Fibroblast of mammary gland (primary cell): ENCODE measurements at regions not wholly inside any gene's neighbourhood (a gene's known extent, or its start where the extent isn't known, plus 50 kb on each side); places are given as distances from the start of the nearest gene placed in this dataset.
A peak's percentile ranks its signal among the peaks of the same experiment; 100 is the strongest.
"Not testable (repeated sequence)": the region's sequence is repeated elsewhere in the genome, so short reads cannot be mapped to it uniquely, and the experiment has no call there.

ENCODE experiments used
- DNase-seq: peaks from one replicate; pipeline ENCODE4 v3.0.0-alpha.2; 2010; ENCODE audit warnings: low read depth
- H3K4me3 ChIP-seq: 2 replicates; pipeline ENCODE4 v1.5.1; 2011; ENCODE audit warnings: low read depth, mild to moderate bottlenecking, low read length, moderate library complexity; ENCODE audit not compliant: control insufficient read depth
- TF ChIP-seq, protein P1 (sequence below): conservative IDR thresholded peaks from 2 replicates; pipeline ENCODE4 v1.5.1; 2011; ENCODE audit warnings: low read depth, low read length, inconsistent platforms; ENCODE audit not compliant: control insufficient read depth, insufficient read depth

DNA sequence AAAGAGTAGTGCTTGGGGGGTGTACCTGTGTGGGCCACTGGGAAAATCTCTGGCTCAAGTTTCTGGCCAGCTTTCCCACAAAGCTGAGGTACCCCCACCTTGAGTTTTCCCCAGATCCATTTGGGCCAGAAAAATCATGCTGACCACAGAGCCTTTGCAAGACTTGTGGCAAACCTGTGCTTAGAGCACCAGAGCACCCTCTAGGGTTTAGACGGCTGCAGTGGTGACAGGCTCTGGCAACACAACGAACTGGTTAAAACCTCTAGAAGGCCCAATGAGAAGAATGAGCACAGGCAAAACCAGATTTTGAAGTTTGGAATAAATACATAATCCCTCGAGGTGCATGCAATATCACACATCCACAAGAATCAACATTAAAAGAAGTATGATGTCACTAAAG is 290.7 kb upstream of the FOLH1 start:
- no peak for DNase-seq
- TF ChIP-seq, protein P1, sequence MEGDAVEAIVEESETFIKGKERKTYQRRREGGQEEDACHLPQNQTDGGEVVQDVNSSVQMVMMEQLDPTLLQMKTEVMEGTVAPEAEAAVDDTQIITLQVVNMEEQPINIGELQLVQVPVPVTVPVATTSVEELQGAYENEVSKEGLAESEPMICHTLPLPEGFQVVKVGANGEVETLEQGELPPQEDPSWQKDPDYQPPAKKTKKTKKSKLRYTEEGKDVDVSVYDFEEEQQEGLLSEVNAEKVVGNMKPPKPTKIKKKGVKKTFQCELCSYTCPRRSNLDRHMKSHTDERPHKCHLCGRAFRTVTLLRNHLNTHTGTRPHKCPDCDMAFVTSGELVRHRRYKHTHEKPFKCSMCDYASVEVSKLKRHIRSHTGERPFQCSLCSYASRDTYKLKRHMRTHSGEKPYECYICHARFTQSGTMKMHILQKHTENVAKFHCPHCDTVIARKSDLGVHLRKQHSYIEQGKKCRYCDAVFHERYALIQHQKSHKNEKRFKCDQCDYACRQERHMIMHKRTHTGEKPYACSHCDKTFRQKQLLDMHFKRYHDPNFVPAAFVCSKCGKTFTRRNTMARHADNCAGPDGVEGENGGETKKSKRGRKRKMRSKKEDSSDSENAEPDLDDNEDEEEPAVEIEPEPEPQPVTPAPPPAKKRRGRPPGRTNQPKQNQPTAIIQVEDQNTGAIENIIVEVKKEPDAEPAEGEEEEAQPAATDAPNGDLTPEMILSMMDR, result no peak
- H3K4me3 ChIP-seq, result no peak overlapping the region

DNA sequence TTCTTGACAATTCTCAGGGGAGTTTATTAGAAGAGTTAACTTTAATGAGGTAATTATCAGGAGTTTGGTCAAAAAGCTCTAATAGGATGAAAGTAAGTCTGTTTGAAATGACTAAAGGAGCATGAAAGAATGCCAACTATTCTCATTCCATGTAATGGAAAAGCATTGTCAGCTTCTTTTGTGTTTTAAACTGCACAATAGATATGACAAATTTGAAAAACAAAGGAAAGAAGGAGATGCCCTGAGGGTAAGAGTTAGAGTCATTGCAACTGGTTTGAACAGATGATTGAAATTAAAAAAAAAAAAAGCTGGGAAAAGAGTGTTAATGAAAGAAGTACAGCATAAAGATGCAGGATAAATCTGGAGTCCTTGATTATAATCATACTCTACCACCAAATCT is 296.8 kb upstream of the FOLH1 start:
- H3K4me3 ChIP-seq, result no peak overlapping the region
- DNase-seq, result no peak
- TF ChIP-seq, protein P1, result no peak

DNA sequence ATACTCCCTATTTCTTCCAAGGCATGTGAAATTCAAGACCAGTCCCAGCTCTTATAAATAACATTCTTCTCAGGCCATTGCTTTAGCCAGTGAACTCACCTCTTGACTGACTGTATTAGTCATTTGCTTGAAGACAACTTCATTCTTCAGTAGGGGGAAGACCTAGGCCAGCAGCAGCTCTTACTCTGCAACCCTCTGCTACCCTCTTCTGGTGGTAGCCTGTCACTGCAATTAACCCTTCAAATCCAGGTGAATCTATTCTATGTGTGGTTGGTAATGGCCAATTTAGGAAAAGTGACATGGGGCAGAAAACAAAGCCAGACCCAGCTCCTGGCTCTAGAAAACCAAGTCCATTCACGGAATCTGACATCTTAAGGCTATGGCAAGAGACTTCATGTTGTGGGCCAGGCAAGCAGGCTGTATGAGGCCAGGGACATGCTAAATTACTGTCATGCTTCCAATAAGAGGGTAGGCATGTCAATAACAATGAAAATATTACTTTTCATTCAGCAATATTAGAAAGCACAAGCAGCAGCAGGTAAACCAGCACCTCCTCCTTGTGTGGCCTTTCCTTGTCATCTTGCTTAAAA is 317.9 kb upstream of the FOLH1 start:
- H3K4me3 ChIP-seq, result not testable (repeated sequence)
- DNase-seq, result peak; percentile 54
- TF ChIP-seq, protein P1, result peak; percentile 53

DNA sequence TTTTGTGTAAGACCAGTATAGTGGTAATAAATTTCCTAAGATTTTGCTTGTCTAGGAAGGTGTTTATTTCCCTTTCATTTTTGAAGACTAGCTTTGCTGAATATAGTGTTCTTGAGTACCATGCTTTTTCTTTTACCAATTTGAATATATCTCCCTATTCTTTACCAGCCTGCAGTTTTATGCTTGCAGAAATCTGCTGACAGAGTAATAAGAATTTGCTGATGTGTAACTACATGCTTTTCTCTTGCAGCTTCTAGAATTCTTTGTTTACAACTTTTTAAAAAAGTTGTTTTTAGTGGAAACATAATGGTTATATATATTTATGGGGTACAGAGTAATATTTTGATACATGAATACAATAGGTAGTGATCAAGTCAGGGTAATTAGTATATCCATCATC is 324.8 kb upstream of the FOLH1 start:
- DNase-seq, result no peak
- no peak overlapping the region for H3K4me3 ChIP-seq
- TF ChIP-seq, protein P1, result no peak

DNA sequence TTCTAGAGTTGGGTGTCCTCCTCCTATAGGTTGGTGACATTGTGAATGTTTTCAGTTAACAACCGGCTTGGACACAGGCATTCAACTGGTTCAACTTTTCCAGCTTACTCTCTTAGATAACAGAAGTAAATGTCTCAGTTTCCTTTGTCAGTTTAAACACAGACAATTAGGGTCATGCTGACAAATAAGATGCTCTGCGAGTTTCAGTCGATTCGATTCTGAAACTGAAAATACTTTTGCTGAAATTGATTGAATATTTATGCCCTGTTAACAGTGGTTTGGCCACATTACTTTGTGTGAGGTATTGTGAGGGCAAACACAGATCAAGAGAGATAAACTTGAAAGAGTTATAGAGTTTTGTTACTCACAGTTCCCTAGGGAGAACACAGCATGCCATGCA is 330.5 kb upstream of the FOLH1 start:
- not testable (repeated sequence) for DNase-seq, H3K4me3 ChIP-seq

DNA sequence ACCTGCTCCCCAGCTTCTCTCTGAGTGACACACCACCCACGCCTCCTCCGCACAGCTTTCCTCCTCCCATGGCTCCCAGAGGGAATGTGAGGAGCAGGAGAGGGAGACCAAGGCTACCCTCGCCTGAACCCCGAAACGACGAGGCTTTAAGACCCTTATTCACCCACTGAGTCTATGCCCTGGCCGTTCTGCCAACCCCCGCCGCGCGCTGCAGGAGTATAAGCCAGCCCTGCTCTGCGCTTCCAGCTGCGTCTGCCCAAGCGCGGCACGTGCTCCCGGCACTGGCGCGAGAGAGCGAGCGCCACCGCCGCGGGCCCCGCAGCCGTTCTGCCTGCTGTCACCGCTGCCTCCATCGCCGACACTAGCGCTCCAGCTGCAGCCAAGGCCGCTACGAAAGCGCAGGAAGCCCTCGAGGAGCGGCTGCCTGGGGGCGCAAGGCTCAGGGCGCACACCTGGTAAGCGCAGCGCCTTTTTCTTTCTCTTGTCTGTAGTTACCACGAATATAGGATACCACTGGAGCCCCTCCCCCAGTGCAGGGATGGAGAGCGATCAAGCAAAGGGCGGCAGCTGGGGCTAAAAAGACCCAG is 350.0 kb upstream of the FOLH1 start:
- not testable (repeated sequence) for DNase-seq

DNA sequence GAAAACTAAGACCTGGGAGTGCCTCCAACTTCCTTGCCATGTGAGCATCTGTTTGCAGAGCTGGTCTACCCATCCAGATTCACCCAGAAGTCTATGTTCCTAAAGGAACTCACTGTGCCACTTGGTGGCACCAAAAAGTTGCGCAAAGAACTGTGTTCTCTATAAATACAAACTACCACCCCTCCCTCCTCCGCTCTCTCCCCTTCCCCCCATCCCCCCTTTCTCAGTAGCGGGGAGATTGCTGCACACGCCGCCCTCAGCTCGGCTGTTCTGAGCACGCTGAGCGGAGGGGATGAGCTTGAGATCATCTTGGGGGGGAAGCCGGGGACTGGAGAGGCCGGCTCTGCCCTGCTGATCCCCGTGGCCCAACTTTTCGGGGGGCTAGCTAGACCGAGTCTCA is 352.2 kb upstream of the FOLH1 start:
- H3K4me3 ChIP-seq, DNase-seq: not testable (repeated sequence)

More for the DNA sequence above, 350.0 kb upstream of the FOLH1 start:
- H3K4me3 ChIP-seq, result not testable (repeated sequence)

DNA sequence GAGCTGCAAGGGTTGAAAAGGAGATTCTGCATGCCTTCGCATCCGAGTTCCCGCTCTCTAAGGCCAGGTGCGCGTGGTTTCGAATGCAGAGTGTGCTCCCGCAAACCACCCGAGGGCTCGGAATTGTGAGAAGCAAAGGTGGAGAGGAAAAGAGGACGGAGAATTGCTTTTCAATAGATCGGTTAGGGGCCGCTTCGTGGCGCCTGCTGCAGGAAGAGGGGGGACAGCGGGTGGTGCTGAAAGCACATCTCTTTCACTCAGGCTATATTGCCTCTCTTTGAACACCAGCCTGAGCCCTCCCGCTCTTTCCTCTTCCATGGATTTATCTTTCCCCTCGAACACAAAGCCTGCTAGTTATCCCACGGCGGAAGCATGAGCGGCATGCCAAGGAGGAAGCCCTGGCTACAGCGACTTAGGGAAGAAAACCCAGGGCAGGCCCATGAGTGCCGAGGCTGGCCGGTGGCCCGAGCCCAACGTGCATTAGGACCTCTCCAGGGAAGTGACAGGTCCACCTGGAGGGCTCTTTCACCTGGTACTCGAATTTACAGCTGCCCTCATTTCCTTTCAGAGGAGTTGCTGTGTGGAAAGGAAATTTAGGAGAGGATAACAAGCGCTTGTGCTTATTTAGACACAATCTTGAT is 353.0 kb upstream of the FOLH1 start:
- not testable (repeated sequence) for DNase-seq, H3K4me3 ChIP-seq

DNA sequence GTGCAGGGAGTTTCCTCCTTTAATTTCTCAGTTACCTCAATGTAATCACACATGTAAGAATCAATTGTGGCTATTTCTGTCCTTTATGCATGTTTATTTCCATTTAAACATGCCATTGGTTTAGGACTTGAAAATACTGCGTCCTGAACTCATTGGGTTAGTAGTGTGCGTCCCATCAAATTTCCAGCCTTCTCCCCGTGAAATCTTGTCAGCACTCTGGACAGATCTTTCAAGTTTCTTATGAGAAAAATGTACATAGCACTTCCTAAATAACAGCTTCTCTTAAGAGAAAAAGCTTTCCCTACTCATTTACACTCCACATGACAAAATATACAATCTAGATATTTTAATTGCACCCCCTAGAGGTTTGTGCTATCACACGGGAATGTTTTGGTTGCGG is 353.9 kb upstream of the FOLH1 start:
- DNase-seq, H3K4me3 ChIP-seq: not testable (repeated sequence)

DNA sequence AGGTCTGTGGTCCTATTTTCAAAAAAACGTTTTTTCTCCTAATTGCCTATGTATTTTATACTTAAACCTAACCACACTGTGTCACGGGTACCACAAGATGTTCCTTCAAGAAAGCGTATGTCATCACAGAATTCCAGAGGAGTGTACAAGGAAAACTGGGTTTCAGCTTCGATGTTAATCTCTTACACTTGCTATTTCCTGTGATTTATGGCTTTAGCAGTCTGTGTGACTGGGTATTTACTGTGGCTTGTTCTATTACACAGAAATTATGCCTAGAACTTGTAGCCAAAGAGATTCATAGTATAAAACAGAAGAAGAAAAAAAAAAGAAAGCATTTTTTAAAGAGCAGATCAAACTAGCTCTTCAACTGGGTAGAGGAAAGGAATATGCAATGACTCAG is 371.1 kb upstream of the FOLH1 start:
- DNase-seq, result not testable (repeated sequence)

DNA sequence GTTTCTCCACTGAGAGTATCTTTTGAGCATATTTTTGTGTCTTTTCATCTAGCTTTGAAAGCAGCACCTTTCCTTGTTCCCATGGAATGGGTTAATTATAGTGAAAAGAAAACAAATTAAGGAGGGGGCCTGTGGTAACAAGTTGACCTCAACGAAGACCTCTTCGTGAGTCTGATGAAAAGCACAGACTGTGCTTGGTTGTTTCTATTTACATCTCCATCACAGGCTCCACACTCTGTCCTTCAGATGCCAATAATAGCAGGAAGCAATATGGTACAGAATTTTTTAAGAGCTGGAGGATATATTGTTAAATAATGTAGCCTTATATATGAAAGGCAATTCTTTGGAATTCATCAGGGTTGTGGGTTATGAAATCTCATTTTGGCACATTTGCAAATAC is 366.7 kb upstream of the OR4C13 start:
- not testable (repeated sequence) for H3K4me3 ChIP-seq, DNase-seq

More for the DNA sequence above, 371.1 kb upstream of the FOLH1 start:
- H3K4me3 ChIP-seq, result not testable (repeated sequence)

DNA sequence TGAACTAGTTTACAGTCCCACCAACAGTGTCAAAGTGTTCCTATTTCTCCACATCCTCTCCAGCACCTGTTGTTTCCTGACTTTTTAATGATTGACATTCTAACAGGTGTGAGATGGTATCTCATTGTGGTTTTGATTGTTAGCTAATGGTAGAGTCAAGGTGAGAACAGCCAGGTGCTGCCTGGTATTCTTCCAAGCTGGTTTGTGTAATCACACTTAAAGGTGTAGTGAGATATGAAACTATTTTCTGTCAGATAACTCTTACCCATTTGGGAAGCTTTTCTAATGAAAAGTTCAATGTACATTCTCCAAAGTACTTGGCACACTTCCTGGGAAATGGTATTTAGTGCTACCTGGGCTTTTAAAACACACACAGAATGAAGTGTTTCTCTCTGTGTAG is 343.3 kb upstream of the OR4C13 start:
- H3K4me3 ChIP-seq, DNase-seq: not testable (repeated sequence)

DNA sequence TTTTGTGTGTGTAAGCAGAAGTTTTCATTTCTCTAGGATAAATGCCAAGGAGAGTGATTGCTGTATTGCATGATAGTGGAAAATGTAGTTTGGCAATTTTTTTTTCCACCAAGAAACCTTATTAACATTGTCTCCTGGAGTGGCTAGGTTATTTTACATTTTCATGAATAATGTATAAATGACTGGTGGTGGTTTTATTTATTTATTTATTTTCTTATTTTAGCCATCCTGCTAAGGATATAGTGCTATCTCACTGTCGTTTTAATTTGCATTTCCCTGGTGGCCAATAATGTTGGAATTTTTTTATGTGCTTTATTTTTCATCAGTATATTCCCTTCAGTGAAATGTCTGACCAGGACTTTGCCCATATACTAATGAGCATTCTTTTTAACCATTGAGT is 328.3 kb upstream of the OR4C13 start:
- DNase-seq, H3K4me3 ChIP-seq: not testable (repeated sequence)

DNA sequence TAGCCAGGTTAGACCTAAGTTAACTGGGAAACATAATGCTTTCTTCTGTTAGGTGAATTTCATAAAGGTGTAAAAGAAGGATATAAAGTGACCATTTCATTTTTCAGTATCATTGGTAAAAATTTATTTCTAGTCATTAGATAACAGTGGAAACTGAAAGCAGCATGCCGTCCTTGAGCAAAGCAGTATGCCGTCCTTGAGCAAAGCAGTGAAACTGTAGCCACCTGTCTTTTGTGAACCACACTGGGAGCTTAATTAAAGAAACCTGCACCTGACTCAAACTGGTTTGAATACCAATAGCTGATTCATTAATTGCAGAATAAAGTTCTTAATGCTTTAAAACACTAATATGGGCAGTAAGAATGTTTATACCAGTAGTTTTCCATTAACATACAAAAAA is 281.5 kb upstream of the OR4C13 start:
- not testable (repeated sequence) for H3K4me3 ChIP-seq, DNase-seq
